GM19395 (cell line): ENCODE measurements at regions not wholly inside any gene's neighbourhood (a gene's known extent, or its start where the extent isn't known, plus 50 kb on each side); places are given as distances from the start of the nearest gene placed in this dataset.
A peak's percentile ranks its signal among the peaks of the same experiment; 100 is the strongest.

Experiments
- ATAC-seq: cut with Tn5 transposase; IDR thresholded peaks from one replicate; pipeline ENCODE4 v1.9.1; 2021; ENCODE audit warnings: mild to moderate bottlenecking, moderate library complexity; ENCODE audit not compliant: unreplicated experiment

GRCh38 chr6:80667006-80667405 lies 560.5 kb downstream of the BCKDHB start:
- no peak for ATAC-seq

DNA sequence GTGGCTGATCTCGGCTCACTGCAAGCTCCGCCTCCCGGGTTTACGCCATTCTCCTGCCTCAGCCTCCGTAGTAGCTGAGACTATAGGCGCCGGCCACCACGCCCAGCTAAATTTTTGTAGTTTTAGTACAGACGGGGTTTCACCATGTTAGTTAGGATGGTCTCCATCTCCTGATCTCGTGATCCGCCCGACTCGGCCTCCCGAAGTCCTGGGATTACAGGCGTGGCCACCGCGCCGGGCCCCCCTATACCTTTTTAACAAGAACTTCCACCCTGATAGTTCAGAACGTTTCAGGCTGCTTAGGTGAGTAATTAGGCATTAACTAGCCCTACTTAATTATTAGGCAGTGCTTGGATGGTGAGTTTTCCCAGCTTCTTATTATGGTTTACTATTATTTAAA lies 552.5 kb downstream of the BCKDHB start:
- no peak for ATAC-seq

DNA sequence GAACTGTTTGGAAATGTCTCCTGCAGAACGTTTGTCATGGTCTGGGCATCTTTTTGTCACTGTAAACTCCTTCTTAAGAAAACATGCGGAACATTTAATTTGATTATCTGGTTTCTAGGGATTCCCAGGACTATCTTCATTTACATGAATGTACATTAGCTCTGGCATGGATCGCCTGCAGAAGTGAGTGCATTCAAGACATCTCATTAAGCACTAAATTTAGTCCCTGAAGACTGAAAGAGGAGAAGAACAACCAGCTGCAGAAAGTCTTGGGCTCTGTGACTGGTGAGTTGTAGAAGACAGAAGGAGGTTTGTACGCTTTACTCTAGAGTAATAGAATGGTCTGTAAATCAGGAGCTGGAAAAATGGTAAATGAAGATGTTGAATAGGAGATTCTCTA lies 540.7 kb downstream of the BCKDHB start:
- ATAC-seq, result no peak

DNA sequence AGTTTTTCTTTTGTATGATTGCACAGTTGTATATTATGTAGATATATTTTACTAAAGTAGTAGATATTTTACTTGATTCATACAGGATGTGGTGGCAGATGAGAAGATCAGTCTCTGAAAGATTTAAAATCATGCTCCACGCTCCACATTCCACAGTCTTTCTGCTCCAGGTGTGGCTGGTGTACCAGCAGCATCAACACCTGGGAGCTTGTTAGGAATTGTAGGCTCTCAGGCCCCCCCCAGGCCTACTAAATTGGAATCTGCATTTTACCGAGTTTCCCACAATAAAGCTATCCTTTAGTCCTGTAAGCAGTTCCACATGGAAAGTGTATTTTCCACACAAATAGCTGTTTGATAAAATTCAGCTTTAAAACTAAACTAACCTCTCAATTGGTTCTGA lies 537.4 kb downstream of the BCKDHB start:
- no peak for ATAC-seq

GRCh38 chr6:80642452-80642851 lies 536.0 kb downstream of the BCKDHB start:
- no peak for ATAC-seq

DNA sequence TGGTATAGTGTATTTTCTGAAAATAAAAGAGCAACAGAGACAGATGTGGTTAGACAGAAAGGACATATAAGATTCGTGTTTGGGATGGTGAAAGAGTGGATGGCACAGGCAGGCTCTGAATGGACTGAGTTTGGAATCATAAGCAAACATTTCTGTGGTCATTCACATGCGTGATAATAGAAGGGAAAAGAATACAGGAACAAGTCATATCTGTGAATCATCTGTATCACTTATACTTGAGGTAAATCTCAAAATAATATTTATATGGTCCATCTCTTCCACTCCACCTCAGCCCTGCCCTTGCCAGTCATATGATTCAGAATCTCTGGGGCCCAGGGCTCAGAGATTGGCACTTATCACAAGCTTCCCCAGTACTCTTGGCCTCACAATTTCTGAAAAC lies 535.1 kb downstream of the BCKDHB start:
- no peak for ATAC-seq

GRCh38 chr6:80640176-80640575 lies 533.7 kb downstream of the BCKDHB start:
- ATAC-seq, result no peak

DNA sequence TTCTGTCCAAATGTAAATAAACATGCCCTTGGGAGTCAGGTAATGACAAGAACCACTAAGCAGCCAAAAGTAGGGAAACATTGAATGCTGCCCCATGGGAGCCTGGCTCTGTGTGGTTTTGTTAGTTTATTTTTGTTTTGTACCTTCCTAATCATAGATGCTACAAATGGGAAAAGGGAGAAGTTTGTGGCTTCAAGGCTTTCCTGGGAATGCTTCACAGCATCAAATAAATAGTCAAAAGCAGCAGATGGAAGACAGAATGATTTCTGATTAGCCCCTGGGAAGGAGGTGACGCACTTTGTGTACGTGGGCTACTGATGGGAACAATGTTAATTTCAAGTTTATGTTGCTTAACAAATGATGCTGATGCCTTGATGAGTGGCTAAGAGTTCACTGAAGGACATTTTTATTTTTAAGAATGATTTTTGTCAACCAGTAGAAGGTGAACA lies 532.7 kb downstream of the BCKDHB start:
- no peak for ATAC-seq

- ATAC-seq, result peak; percentile 87
Observed at GRCh38 chr6:80638213-80639055, 532.0 kb downstream of the BCKDHB start.

- ATAC-seq, result no peak
Observed at GRCh38 chr6:80637312-80637711, 530.8 kb downstream of the BCKDHB start.

DNA sequence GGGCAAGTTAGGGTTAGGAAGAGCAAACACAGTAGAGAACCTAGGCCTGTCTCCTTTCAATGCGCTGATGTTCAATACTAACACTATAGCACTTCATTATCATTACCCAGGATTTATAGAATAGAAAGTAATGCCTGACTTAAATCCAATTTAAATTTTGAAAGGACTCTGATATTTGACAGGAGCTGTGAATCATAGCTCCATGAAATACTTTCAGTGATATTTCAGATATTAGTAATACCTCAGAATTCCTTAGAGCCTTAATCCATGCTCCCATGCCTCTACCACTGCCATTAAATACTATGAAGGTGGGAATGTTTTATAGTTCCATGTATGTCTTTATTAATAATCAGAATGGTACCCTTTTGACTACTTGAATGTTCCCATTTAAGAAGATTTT lies 530.2 kb downstream of the BCKDHB start:
- ATAC-seq, result no peak

GRCh38 chr6:80633412-80633811 lies 526.9 kb downstream of the BCKDHB start:
- no peak for ATAC-seq

DNA sequence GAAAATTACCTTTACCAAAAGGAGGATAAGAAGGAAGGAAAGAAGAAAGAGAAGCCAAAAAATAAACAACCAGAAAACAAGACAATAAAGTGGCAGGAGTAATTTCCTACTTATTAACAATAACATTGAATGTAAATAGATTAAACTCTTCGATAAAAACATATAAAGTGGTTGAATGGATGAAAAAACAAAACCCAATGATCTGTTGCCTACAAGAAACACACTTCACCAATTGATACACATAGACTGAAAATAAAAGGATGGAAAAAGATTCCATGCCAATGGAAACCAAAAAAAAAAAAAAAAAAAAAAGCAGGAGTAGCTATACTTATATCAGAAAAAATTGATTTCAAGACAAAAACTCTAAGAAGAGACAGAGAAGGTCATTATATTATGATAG lies 518.9 kb downstream of the BCKDHB start:
- no peak for ATAC-seq

GRCh38 chr6:80623066-80623815 lies 516.8 kb downstream of the BCKDHB start:
- ATAC-seq, result no peak

DNA sequence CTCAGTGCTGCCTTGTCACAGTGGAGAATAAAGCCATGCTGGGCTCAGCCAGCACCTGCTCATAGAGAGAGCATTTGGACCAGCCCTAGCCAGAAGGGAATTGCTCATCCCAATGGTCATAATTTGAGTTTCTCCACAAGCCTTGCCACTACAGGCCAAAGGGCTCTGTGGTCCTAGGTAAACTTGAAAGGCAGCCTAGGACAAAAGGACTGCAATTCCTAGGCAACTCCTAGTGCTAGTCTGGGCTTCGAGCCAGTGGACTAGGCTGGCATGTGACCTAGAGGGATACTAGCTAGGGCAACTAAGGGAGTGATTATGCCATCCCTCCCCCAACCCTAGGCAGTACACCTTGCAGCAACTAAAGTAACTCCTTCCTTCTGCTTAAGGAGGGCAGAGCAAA lies 516.2 kb downstream of the BCKDHB start:
- no peak for ATAC-seq

GRCh38 chr6:80618953-80619352 lies 512.5 kb downstream of the BCKDHB start:
- no peak for ATAC-seq

GRCh38 chr6:80610846-80611245 lies 504.4 kb downstream of the BCKDHB start:
- ATAC-seq, result no peak

DNA sequence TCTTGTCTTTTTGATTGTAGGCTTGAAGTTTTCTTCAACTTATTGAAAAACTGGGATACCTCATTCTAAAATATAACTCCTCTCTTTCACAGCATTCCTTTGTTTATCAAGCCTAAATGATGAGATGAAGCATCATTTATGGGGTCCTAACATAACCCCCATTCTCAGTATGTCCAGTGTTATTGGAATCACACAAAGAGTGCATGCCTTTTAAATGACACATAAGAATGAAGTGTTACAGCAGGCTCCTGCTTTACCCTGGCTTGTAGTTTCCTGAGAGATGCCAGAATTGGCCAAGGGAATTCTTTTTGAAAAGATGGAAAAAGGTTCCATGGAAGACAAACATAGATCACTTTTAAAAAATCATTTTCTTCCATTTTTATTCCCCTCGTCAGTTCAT lies 502.4 kb downstream of the BCKDHB start:
- no peak for ATAC-seq

GRCh38 chr6:80607811-80608391 lies 501.4 kb downstream of the BCKDHB start:
- ATAC-seq, result no peak

- peak; percentile 84 for ATAC-seq
Observed at GRCh38 chr6:80605165-80605989, 498.9 kb downstream of the BCKDHB start.

- ATAC-seq, result no peak
Observed at GRCh38 chr6:80603679-80604078, 497.2 kb downstream of the BCKDHB start.
